GM19025 (cell line): ENCODE measurements at regions not wholly inside any gene's neighbourhood (a gene's known extent, or its start where the extent isn't known, plus 50 kb on each side); places are given as distances from the start of the nearest gene placed in this dataset.

Experiments used
- ATAC-seq: cut with Tn5 transposase; IDR thresholded peaks from one replicate; pipeline ENCODE4 v1.9.1; 2021; ENCODE audit warnings: mild to moderate bottlenecking, low read depth, moderate library complexity; ENCODE audit not compliant: unreplicated experiment

DNA sequence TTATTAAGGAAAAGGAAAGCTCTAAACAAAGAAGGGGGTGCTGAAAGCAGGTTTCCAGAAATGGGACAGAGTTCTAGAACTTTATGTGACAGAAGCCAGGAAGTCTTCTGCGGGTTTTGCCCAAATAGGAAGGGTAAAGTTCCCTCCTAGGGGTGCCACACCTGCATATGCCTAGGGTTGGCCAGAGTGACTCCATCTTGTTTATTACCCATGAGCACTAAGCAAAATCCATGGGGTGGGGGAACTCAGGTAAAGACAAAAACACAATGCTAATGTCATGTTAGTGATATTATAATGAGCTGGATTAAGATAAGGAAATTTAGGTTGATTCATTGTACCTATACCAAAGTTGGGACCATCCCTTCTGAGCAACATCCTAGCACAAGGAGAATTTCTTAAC, 1132.7 kb downstream of the KCNT2 start:
- ATAC-seq = no peak

DNA sequence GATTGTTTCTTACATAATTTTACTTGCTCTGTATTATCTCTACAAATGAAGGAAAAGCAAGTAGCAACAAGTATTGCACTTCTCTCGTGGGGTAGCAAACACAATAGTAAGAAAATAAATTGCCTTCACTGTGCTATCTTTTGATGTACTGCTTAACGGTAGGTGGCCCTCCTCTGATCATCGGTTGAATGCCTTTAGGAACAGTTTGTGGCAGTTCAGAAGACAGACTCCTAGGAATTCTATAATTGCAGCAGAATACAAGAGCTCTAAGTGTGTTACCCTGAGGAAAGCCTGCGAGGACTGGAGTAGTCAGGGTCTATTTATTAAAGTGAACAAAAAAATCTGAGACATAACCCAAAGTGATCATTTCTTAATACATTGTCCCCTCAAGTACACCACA, 1135.9 kb downstream of the KCNT2 start:
- no peak for ATAC-seq

DNA sequence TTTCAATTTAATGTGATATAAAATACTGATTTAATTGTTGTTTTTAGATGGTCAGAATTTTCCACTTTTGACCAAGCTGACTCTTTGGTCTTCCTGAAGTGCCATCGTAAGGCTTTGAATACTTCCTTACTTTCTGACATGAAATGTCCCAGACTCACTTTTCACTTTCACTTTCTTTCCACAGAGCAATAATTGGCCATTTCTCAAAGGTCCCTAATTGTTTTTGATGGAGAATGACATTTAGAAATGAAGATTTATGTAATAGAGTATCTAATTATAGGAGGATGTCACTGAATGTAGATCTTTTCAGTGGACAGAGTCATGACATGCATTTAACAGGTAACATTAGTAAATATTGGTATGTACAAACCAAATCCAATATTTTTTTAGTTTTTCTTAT, 1141.6 kb downstream of the KCNT2 start:
- no peak for ATAC-seq

DNA sequence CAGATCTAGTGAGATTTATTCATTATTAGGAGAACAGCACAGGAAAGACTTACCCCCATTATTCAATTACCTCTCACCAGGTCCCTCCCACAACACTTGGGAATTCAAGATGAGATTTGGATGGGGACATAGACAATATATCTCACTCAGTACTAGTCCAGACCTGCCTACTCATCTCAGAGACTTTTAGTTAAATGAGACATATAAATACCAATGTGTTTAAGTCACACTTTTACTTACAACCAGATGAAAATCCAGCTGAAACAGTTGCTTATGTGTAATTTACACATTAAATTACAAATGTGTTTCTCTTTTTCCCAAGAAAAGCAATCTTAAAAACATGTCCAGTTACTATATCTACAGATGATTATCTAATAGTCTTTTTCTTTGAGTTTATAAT, 1145.6 kb downstream of the KCNT2 start:
- no peak for ATAC-seq

DNA sequence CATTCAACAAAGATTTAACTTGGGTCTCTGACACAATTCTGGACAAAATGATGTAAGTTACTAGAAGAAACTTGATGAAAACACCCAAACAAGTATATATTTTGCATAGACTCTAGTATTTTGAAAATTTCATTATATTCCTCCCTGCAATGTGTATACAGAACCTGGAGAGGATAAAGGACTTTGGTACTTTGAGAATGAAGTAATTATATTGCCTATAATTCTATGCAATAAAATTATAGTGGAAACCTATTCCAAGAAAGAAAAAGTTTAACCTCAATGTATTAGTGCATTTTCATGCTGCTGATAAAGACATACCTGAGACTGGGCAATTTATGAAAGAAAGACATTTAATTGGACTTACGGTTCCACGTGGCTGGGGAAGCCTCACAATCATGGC, 1146.1 kb downstream of the KCNT2 start:
- ATAC-seq = no peak

DNA sequence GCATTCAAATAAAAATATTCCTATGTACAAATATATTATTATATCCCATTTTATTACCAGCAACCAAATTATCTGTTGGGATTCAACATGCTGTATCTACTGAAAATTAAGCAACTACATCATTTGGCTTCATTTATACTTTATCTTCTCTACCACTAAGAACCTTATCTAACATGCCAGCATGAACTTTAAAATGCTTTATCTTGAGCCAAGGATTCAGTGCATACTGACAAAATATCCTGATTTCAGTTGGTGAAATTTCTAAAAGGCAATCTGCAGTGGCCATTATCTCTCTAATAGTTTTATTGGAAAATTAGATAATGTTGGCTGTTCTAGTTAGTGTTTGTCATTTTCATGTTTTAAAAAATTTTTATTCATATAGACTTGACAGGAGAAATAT, 1149.9 kb downstream of the KCNT2 start:
- ATAC-seq = no peak

DNA sequence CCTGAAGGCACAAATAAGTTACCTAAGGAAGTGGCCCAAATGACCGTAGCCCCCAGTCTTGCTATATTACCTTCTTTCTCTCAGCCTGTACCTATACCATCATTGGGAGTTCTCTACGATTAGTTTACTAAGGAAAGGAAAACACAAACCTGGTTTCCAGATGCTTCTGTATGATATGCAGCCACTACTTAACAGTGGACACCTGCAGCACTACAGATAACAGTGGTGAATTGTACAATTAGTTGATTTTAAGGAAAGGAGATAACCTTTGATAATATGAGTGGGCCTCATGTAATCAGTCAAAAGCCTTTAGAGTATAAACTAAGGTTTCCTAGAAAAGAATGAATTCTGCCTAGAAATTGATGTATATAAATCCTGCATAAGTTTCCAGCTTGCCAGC, 1157.4 kb downstream of the KCNT2 start:
- ATAC-seq = no peak

DNA sequence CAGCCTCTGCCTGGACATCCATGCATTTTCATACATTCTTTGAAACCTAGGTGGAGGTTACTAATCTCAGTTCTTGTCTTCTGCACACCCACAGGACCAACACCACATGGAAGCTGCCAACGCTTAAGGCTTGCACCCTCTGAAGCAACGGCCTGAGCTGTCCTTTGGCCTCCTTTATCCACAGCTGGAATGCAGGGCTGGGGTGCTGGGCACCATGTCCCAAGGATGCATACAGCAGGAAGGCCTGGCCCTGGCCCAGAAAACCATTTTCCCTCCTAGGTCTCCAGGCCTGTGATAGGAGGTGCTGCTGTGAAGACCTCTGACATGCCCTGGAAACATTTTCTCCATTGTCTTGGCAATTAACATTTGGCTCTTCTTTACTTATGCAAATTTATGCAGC, 1168.6 kb downstream of the KCNT2 start:
- ATAC-seq = no peak

DNA sequence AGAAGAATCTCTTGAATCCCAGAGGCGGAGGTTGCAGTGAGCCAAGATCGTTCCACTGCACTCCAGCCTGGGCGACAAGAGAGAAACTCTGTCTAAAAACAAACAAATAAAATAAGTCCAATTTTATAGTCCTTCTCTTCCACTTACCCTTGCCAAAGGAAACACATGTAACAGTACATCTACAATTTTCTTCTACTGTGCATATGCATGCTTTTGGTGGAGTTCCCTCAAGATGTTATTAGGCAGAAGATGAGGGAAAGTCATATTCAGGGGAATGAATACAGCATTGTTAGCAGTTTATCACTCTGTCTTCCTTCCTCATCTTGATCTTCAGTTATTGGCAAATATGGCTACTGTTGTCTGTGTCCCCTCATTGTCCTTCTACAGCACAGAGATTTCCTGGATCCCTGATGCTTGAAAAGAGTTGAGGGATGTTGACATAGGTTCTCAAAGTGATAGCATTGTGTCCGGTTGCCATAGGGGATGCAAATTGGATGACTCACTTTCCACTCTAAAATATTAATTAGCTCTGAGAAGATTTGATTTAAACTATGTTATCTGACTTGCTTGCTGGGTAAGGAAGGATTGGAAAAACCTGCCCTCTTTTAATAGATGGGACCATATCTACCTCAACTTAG, 1173.6 kb downstream of the KCNT2 start:
- ATAC-seq = no peak

DNA sequence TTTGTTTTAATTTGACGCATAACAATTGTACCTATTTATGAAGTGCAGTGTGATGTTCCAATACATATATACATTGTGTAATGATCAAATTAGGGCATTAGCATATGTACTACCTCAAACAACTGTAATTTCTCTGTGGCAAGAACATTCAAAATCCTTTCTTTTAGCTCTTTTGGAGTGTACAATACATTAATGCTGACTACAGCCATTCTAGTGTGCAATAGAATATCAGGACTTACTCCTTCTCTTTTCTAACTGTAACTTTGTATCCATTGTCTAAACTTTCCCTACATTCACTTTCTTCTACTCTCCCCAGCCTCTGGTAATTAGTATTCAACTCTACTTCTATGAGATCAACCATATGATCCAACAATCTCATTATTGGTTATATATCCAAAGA, 1177.4 kb downstream of the KCNT2 start:
- ATAC-seq = no peak

DNA sequence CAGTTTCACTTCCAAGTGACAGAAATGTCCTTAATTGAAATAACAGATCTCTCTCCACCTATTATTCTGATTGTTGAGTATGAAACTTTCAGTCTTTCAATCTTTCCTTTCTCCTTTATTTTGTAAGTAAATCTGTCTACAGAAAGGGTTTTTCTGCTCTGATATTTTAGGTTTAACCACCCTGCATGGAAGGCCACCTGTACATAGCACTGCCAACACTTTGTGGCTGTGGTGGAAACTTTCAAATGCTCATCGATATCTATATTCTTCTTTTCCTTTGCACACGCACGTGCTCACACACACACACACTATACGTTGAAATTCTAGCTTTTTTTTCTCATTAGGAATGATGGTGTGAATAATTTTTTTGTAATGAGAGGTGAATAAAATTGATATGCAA, 1179.3 kb downstream of the KCNT2 start:
- ATAC-seq = no peak

DNA sequence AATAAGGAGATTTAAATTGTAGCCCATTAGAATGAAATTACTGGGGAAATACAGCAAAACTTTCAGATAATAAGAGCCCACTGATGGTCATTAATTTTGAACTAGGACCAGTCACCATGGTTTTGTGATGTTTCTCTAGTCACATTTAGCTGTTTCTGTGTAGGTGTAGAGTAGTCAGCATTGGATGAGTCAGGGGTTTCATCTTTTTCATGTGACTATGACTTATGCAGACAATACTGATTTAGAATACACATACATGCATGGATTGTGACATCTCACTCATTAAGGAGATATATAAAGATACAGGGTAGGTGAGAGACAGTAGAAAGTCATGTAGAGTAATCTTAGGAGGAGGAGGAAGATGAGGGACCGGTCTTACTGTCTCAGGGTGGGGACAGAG, 1192.7 kb downstream of the KCNT2 start:
- no peak for ATAC-seq

DNA sequence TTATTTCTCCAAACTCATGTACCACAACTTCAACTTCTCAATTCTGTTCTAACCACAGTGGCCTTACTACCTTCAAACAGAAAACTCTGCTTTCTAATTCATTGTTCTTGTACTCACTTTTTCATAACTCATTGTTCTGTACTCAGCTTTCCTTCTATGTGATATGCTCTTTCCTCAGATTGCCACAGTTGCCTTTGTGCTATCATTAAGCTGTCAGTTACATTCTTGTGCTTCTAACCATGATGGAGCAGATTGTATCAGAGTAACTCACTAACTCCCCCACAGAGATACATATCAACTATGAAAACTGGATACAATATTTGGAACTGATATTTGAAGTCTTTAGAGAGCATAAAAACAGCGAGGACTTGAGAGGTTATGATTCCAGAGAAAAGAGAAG, 1213.7 kb downstream of the KCNT2 start:
- no peak for ATAC-seq

DNA sequence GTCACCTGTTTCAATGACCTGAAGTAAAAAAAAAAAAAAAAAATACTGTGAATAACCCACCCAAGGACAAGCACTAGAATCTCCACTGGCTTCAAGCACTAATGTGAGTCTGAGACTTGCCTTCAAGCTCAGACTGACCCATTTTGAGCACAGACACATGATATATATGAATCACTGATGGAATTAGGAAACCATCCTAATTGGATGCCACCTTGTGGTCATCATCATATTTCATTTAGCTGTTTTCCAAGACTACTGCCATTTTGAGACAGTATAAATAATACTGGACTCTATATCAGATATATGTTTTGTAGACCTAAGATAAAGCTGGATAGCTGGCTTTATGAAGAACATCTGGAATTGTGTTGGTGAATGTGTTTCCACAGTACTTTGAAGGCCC, 1232.0 kb downstream of the KCNT2 start:
- ATAC-seq = no peak

DNA sequence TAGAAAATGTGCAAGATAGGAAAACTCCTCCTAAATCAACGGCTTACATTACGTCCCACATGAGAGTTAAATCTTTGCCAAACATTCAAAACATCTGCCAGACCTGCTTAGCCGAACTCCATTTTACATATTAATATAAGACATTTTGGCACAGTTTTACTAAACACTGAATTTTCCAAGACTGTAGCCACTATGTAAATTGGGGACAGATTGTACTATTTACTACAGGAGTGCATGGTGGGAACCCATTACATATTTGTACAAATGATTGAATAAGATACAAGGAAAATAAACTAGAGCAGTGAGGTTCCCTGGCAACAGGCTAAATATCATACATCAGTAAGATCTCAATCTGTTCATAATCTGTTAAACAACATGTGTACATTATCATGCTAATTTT, 1234.4 kb downstream of the KCNT2 start:
- no peak for ATAC-seq

DNA sequence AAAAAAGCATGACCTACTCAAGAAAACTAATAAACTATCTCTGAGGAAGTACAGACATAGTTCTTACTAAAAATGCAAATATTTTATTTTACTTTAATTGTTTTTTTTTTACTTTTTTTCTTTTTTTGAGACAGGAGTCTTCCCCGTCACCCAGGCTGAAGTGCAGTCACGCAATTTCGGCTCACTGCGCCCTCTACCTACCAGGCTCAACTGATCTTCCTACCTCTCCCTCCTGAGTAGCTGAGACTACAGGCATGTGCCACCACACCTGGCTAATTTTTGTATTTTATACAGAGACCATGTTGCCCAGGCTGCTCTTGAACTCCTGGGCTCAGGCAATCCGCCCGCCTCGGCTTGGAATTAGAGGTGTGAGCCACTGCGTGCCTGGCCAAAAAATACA, 1263.1 kb downstream of the KCNT2 start:
- no peak for ATAC-seq

DNA sequence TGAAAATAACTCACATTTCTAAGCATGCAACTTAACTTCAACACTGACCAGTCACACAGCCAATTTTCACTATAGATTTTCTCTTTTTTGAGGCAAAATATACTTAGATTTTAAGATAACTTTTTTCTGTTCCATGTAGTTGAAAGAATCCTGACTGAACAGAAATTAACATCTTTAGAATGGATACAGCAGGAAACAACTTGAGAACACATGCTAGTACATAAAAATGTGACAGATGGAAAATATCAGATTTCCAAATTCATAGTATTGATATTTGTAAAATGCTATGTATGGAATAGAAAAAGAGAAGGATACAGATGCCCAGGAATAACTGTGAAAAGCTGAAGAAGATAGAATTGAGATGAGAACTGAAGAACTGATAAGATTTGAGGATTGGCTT, 1270.6 kb downstream of the KCNT2 start:
- ATAC-seq = no peak

DNA sequence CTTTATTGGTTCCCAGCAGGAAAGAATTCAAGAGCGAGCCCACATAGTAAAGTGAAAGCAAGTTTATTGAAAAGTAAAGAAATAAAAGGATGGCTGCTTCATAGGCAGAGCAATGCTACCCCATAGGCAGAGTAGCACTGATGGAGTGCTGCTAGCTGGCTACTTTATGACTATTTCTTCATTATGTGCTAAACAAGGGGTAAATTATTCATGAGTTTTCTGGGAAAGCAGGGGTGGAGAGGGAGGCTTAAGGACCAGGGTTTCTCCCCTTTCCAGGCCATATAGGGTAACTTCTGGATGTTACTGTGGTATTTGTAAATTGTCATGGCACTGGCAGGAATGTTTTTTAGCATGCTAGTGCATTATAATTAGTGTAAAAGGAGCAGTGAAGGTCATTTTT, 1271.4 kb downstream of the KCNT2 start:
- ATAC-seq = no peak

DNA sequence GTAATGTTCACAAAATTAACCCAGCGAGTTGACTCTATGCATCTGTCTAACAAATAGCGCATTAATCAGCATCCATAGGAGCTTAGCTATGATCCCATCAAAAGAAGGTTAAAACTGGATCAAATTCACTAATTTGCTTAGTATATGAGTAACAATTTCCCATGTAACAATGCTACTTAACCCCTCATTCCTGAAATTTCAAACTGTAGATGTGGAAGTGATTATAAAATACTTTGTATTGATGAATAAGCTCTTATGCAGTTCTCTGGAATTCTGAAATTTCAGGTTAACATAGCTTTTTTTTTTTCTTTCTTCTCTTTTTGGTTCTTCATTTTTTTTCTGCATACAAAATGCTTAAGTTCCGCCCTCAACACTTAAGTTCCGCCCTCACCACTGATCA, 1272.7 kb downstream of the KCNT2 start:
- ATAC-seq = no peak

DNA sequence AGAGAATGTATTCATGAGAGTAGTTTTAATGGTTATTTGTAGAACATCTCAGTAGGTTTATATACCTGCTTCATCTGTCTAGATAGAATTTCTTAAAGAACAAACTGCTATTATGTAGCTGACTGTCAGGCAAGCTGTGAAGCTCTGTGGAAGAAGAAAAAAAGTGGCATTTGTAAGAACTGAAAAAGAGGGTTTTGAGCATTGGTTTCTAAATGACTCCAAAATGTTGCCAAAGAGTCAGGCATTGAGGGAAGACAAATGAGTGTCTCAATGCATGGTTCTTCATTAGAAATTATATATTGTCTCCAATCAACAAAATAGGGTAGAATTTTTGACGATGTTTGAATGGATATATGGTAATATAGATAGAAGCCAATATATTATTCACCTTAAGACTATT, 1276.1 kb downstream of the KCNT2 start:
- no peak for ATAC-seq

DNA sequence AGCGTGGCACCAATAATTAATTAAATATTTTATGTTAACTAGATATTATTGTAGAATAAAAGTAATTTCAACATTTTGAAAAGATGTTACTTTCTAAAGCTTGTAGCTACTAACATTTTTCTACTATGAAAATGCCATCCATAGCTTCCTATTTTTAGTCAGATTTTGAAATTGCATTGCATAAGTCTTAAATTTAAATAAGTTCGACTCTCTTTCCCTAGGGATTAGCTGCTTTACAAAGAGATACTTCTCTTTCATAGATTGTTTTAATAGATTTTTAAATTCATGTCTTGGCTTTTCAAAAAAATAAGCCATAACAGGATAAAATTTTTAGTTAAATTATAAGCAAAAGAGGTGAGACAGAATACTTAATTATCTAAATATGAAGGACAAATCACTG, 1279.6 kb downstream of the KCNT2 start:
- ATAC-seq = no peak

DNA sequence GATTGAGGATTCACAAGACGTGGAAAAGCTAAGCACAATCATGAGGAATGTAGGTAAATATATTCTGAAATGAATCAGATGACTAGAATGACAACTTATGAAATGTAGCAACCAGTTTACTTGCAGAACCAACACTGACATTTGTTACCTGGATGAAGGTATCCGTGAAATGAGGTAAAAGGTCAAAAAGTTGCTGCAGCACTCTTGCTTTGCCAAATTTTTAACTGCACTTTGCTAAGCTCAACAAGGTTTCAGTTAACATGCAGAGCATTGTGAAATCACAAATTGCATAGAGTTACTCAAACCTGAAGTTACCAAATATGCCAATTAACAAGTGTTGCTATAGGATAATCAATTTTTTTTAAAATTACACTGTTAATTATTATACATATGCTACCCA, 1280.1 kb downstream of the KCNT2 start:
- no peak for ATAC-seq

DNA sequence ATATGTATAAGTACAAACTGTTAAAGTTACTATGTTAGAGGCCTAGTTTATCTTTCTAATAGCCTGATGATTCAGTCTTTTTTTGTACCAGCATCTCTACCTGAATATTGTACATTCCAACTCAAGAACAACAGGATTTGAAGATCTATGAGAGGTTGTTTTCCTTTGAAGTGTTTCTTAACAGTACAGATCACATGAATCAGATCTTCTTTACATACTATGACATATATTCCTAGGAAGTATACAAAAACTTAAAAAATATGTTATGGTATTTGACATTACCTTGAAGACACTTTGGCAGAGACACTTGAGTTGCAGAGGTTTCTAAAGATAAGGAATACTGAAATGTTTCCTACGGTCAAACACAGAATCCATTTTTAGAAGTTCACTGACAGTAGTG, 1280.9 kb downstream of the KCNT2 start:
- ATAC-seq = no peak
